IPS-NIHi7 (cell line): ENCODE measurements at regions not wholly inside any gene's neighbourhood (a gene's known extent, or its start where the extent isn't known, plus 50 kb on each side); places are given as distances from the start of the nearest gene placed in this dataset.
A peak's percentile ranks its signal among the peaks of the same experiment; 100 is the strongest.

Experiments used
- DNase-seq: peaks from one replicate; pipeline ENCODE4 v3.0.0; 2012; ENCODE audit warnings: mixed read lengths; ENCODE audit errors: extremely low spot score

GRCh38 chr15:95857124-95857757 is 473.3 kb upstream of the NR2F2 start:
- DNase-seq: no peak

GRCh38 chr15:95857758-95858157 is 472.7 kb upstream of the NR2F2 start:
- DNase-seq: no peak

- no peak for DNase-seq
These were observed 470.1 kb upstream of the NR2F2 start for GRCh38 chr15:95860406-95860805.

GRCh38 chr15:95864467-95864886 is 466.0 kb upstream of the NR2F2 start:
- no peak for DNase-seq

GRCh38 chr15:95865330-95865739 is 465.2 kb upstream of the NR2F2 start:
- no peak for DNase-seq

GRCh38 chr15:95866711-95867440 is 463.6 kb upstream of the NR2F2 start:
- no peak for DNase-seq

- no peak for DNase-seq
These were observed 462.1 kb upstream of the NR2F2 start for GRCh38 chr15:95868450-95868849.

GRCh38 chr15:95868970-95869369 is 461.5 kb upstream of the NR2F2 start:
- no peak for DNase-seq

- no peak for DNase-seq
These were observed 460.6 kb upstream of the NR2F2 start for GRCh38 chr15:95869920-95870319.

- no peak for DNase-seq
These were observed 458.1 kb upstream of the NR2F2 start for GRCh38 chr15:95872366-95872771.

GRCh38 chr15:95874637-95875036 is 455.9 kb upstream of the NR2F2 start:
- no peak for DNase-seq

- no peak for DNase-seq
These were observed 455.3 kb upstream of the NR2F2 start for GRCh38 chr15:95875121-95875643.

- DNase-seq: no peak
These were observed 450.4 kb upstream of the NR2F2 start for GRCh38 chr15:95880031-95880570.

- no peak for DNase-seq
These were observed 449.9 kb upstream of the NR2F2 start for GRCh38 chr15:95880630-95881029.

GRCh38 chr15:95883064-95883463 is 447.4 kb upstream of the NR2F2 start:
- no peak for DNase-seq

- peak; percentile 53 for DNase-seq
These were observed 446.2 kb upstream of the NR2F2 start for GRCh38 chr15:95884276-95884675.

- DNase-seq: no peak
These were observed 442.7 kb upstream of the NR2F2 start for GRCh38 chr15:95887666-95888390.

GRCh38 chr15:95888762-95889161 is 441.7 kb upstream of the NR2F2 start:
- no peak for DNase-seq

- no peak for DNase-seq
These were observed 436.0 kb upstream of the NR2F2 start for GRCh38 chr15:95894407-95894956.

GRCh38 chr15:95895508-95895907 is 435.0 kb upstream of the NR2F2 start:
- DNase-seq: no peak

- no peak for DNase-seq
These were observed 432.8 kb upstream of the NR2F2 start for GRCh38 chr15:95897651-95898050.

GRCh38 chr15:95898761-95899160 is 431.7 kb upstream of the NR2F2 start:
- no peak for DNase-seq
